Chondrocyte (in vitro differentiated cells): ENCODE measurements at regions not wholly inside any gene's neighbourhood (a gene's known extent, or its start where the extent isn't known, plus 50 kb on each side); places are given as distances from the start of the nearest gene placed in this dataset.

ENCODE experiments used
- DNase-seq: peaks from one replicate; pipeline ENCODE4 v3.0.0; 2021; ENCODE audit warnings: mixed read lengths, low spot score
- H3K27ac Mint-ChIP-seq: one replicate; pipeline ENCODE4 v1.8.0; 2021; ENCODE audit warnings: mild to moderate bottlenecking, moderate library complexity, mixed read lengths; ENCODE audit not compliant: unreplicated experiment
- H3K27me3 Mint-ChIP-seq: 2 replicates; pipeline ENCODE4 v1.8.0; 2021; ENCODE audit warnings: low read depth, mixed read lengths
- H3K36me3 Mint-ChIP-seq: 2 replicates; pipeline ENCODE4 v1.8.0; 2021; ENCODE audit warnings: low read depth, mixed read lengths
- H3K4me1 Mint-ChIP-seq: 2 replicates; pipeline ENCODE4 v1.8.0; 2021; ENCODE audit warnings: low read depth, mild to moderate bottlenecking, mixed read lengths
- H3K4me3 Mint-ChIP-seq: one replicate; pipeline ENCODE4 v1.8.0; 2021; ENCODE audit warnings: mild to moderate bottlenecking, moderate library complexity, mixed read lengths; ENCODE audit not compliant: unreplicated experiment
- H3K9me3 Mint-ChIP-seq: 2 replicates; pipeline ENCODE4 v1.8.0; 2021; ENCODE audit warnings: low read depth, mixed read lengths
- TF ChIP-seq, protein P1 (sequence below): fragments of 200-600 bp; sonication (generic); IDR thresholded peaks from 2 replicates; pipeline ENCODE4 v1.5.0; 2021; ENCODE audit warnings: antibody characterized with exemption, mild to moderate bottlenecking, moderate library complexity

DNA sequence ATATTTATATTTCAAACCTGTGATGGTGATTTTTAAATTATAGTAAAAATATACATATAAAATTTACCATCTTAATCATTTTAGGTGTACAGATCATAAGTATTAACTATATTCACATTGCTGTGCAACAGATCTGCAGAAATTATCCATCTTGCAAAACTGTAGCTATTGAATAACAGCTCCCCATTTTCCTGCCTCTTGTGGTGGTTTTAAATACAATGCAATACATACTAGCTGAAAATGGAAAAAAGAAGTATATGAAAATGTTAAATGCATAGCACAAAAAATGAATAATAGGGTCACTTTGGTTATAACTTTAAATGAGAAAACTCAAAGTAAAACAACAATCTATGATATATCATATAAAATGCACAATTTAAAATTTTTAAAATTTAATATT is 130.9 kb upstream of the VPREB1 start:
- Mint-ChIP-seq H3K27me3 (peaks cover 8% of the 10 kb centered on the region), H3K9me3 (no peaks in the 10 kb centered on the region), H3K4me1 (peaks cover 8% of the 10 kb centered on the region), H3K27ac (no peak overlapping the region), H3K36me3 (no peaks in the 10 kb centered on the region), H3K4me3 (no peak overlapping the region)
- TF ChIP-seq, protein P1, sequence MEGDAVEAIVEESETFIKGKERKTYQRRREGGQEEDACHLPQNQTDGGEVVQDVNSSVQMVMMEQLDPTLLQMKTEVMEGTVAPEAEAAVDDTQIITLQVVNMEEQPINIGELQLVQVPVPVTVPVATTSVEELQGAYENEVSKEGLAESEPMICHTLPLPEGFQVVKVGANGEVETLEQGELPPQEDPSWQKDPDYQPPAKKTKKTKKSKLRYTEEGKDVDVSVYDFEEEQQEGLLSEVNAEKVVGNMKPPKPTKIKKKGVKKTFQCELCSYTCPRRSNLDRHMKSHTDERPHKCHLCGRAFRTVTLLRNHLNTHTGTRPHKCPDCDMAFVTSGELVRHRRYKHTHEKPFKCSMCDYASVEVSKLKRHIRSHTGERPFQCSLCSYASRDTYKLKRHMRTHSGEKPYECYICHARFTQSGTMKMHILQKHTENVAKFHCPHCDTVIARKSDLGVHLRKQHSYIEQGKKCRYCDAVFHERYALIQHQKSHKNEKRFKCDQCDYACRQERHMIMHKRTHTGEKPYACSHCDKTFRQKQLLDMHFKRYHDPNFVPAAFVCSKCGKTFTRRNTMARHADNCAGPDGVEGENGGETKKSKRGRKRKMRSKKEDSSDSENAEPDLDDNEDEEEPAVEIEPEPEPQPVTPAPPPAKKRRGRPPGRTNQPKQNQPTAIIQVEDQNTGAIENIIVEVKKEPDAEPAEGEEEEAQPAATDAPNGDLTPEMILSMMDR = no peak
- no peak for DNase-seq

DNA sequence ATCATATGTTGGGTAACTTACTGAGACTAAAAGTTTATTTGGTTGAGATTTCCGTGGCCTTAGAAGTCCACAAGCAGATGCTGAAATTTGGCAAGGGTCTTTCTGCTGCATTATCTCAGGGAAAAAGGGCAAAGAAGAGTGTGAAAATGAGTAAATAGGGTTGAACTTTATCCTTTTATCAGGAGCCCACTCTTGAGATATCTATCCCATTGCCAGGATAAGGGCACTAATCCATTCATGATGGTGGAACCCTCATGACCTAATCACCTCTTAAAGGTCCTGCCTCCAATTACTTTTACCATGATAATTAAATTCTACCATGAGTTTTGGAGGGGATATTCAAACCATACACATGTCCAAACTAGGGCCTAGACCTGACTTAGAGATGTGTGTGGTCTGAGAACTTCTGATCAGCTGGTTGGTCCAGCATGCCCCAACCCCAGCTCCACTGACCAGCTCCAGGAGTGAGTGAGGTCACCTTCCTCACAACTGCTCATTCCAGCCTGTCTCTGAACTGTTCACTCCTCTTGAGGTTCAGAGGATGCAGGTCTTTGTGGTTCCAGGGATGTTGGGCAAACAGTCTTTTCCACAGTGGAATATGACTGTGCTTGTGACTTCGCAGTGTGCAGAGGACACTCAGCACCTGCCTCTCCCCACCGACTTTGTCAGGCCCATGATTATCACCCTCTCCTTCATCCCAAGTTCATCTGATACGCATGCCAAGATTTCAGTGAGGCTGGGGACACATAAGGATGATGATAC is 130.1 kb upstream of the TOP3B start:
- peaks cover 6% of the 10 kb centered on the region for H3K27me3 Mint-ChIP-seq
- TF ChIP-seq, protein P1 = no peak
- DNase-seq = no peak
- H3K9me3 Mint-ChIP-seq = no peaks in the 10 kb centered on the region
- H3K36me3 Mint-ChIP-seq = no peaks in the 10 kb centered on the region
- no peak overlapping the region for H3K4me3 Mint-ChIP-seq
- no peak overlapping the region for H3K27ac Mint-ChIP-seq
- H3K4me1 Mint-ChIP-seq = peaks cover 8% of the 10 kb centered on the region

DNA sequence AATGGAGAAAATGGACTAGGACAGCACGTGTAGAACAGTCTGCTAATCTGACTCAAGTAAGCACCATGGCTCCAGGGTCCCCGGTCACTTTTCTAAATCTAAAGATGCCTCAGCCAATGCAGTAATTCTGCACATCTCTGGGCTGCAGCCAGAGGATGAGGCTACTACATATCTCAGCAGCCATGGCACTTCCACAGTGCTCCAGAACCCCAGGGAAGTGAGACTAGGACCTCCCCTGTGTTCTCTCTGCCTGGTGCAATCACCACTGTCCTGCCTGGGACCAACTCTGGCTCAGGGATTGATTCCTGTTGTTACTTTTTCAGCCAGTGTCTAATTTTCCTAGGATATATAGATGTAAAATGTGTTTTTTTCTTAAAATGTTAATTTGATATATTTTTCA is 129.4 kb upstream of the TOP3B start:
- Mint-ChIP-seq H3K27me3 (peaks cover 10% of the 10 kb centered on the region), H3K36me3 (no peaks in the 10 kb centered on the region), H3K4me1 (peaks cover 8% of the 10 kb centered on the region), H3K27ac (no peak overlapping the region), H3K4me3 (no peak overlapping the region), H3K9me3 (no peaks in the 10 kb centered on the region)
- DNase-seq = no peak
- TF ChIP-seq, protein P1 = no peak

DNA sequence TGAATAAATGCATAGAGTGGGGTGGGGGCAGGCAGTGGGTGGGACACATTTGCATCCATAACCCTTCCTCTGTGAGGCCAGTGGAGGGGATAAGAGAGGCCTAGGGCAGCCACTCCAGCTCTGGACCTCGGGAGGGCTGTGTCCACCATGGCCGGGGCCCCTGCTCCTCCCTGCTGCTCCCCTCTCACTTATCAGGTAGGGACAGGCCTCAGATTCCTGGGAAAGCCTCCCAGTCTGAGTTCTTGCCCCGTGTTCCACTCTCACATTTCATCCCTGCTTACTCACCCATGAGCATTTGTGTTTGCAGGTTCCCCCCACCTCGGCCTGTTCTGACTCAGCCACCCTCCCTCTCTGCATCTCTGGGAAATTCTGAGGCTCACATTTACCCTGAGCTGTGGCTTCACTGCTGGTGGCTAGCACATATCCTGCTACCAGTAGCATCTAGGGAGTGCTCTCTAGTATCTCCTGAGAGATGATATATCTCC is 128.7 kb upstream of the TOP3B start:
- Mint-ChIP-seq H3K36me3 (no peaks in the 10 kb centered on the region), H3K4me1 (peaks cover 8% of the 10 kb centered on the region), H3K27ac (no peak overlapping the region), H3K9me3 (no peaks in the 10 kb centered on the region), H3K4me3 (no peak overlapping the region), H3K27me3 (peaks cover 15% of the 10 kb centered on the region)
- TF ChIP-seq, protein P1 = no peak
- DNase-seq = no peak

DNA sequence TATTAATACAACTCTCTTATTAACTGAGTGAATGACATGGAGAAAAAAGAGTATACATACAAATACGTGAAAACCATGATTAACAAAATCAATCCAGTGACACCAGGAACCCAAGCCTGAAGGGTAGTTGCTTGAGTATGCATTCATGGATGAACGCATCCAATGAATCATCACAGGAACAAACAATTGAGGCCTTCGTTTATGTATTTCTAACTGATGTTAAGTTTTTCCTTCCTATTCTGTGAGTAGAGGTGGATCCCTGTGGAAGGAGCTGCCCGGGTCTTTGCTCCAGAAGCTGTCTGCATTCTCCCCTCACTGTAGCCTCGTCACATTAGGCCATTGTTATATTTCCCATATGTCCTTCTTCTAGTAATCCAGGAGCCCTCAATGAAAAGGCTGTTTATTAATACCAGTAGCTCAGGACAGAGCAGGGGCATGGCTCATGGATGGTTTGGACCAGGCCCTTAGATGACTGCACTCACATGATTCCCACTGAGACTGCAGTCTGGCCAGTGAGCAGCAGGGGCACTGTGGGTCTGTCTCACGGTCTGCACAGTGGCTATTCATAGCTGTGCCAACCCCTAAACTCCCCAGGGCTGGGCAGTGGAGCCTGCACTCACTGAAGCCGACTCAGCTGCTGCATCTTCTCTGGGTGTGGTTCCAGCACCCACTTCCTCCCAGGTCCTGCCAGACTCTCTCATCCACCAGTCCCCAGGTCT is 128.1 kb upstream of the TOP3B start:
- TF ChIP-seq, protein P1 = peak; percentile 69
- Mint-ChIP-seq H3K9me3 (no peaks in the 10 kb centered on the region), H3K4me1 (peaks cover 8% of the 10 kb centered on the region), H3K27ac (no peak overlapping the region), H3K36me3 (no peaks in the 10 kb centered on the region), H3K4me3 (no peak overlapping the region), H3K27me3 (peaks cover 15% of the 10 kb centered on the region)
- no peak for DNase-seq
